PC-3 (cell line): ENCODE measurements at regions not wholly inside any gene's neighbourhood (a gene's known extent, or its start where the extent isn't known, plus 50 kb on each side); places are given as distances from the start of the nearest gene placed in this dataset.

Experiments
- EZH2phosphoT487 ChIP-seq: fragments of 300-600 bp; sonication (generic); IDR thresholded peaks from 2 replicates; pipeline ENCODE4 v1.6.1; 2018; ENCODE audit warnings: mild to moderate bottlenecking, antibody characterized with exemption, low read length, borderline replicate concordance
- TF ChIP-seq, protein P1 (sequence below): fragments of 300-600 bp; sonication (generic); conservative IDR thresholded peaks from 2 replicates; pipeline ENCODE4 v1.5.1; 2017; ENCODE audit warnings: antibody characterized with exemption, low read depth, mild to moderate bottlenecking, low read length

GRCh38 chr6:94131271-94131670, 711.9 kb upstream of the EPHA7 start:
- TF ChIP-seq, protein P1, sequence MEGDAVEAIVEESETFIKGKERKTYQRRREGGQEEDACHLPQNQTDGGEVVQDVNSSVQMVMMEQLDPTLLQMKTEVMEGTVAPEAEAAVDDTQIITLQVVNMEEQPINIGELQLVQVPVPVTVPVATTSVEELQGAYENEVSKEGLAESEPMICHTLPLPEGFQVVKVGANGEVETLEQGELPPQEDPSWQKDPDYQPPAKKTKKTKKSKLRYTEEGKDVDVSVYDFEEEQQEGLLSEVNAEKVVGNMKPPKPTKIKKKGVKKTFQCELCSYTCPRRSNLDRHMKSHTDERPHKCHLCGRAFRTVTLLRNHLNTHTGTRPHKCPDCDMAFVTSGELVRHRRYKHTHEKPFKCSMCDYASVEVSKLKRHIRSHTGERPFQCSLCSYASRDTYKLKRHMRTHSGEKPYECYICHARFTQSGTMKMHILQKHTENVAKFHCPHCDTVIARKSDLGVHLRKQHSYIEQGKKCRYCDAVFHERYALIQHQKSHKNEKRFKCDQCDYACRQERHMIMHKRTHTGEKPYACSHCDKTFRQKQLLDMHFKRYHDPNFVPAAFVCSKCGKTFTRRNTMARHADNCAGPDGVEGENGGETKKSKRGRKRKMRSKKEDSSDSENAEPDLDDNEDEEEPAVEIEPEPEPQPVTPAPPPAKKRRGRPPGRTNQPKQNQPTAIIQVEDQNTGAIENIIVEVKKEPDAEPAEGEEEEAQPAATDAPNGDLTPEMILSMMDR, result no peak
- TF ChIP-seq EZH2phosphoT487, result no peak
